ENCODE measurements at regions not wholly inside any gene's neighbourhood (a gene's known extent, or its start where the extent isn't known, plus 50 kb on each side); places are given as distances from the start of the nearest gene placed in this dataset.

GRCh38 chr1:229793488-229793887, 167.4 kb downstream of the URB2 start:
- TF ChIP-seq ZNF274 (IDR thresholded peaks at IDR 0.05; ENCODE audit: low read depth, low read length) (no peak), SUZ12 (IDR thresholded peaks at IDR 0.05; ENCODE audit: extremely low read depth, insufficient read depth, insufficient read length) (no peak), YY1 (IDR thresholded peaks at IDR 0.05; ENCODE audit: insufficient read depth, insufficient read length) (no peak)

All from NT2/D1 (cell line).